HEK293 (cell line): ENCODE measurements at regions not wholly inside any gene's neighbourhood (a gene's known extent, or its start where the extent isn't known, plus 50 kb on each side); places are given as distances from the start of the nearest gene placed in this dataset.

ENCODE experiments used
- CTCF ChIA-PET: fragments of 350-600 bp; formaldehyde crosslinking; extraction: SDS; loops from one replicate; lab custom pipeline; 2021; ENCODE audit warnings: antibody characterized with exemption; lab: Yijun Ruan, JAX
- POLR2A ChIA-PET: fragments of 300-600 bp; formaldehyde crosslinking; extraction: SDS; loops from one replicate; lab custom pipeline; 2020; ENCODE audit warnings: antibody characterized with exemption, inconsistent platforms; lab: Yijun Ruan, JAX
- H3K27ac ChIP-seq: fragments of 200-500 bp; sonication (Bioruptor generic); 2 replicates; pipeline ENCODE4 v1.5.1; 2014; ENCODE audit warnings: low read depth, low read length, control low read depth, inconsistent platforms; ENCODE audit errors: extremely low read depth
- H3K36me3 ChIP-seq, 2 experiments: fragments of 200-500 bp in 1 of 2; sonication (Bioruptor generic) in 1 of 2; 1 replicate in 1 of 2; 2 replicates in 1 of 2; pipeline ENCODE4 v1.5.1; 2014 to 2017; ENCODE audit warnings: inconsistent platforms in 2 of 2, low read length in 2 of 2; ENCODE audit not compliant: control insufficient read depth in 2 of 2, insufficient read depth in 1 of 2
- H3K4me1 ChIP-seq: fragments of 200-500 bp; sonication (Bioruptor generic); 2 replicates; pipeline ENCODE4 v1.5.1; 2014; ENCODE audit warnings: mild to moderate bottlenecking, low read length, inconsistent platforms; ENCODE audit not compliant: control insufficient read depth, insufficient read depth
- H3K4me3 ChIP-seq: 2 replicates; pipeline ENCODE4 v1.5.1; 2011; ENCODE audit warnings: low read depth, mild to moderate bottlenecking, control low read depth, low read length, moderate library complexity
- H3K9me3 ChIP-seq: fragments of 200-500 bp; sonication (Bioruptor generic); 2 replicates; pipeline ENCODE4 v1.5.1; 2014; ENCODE audit warnings: low read depth, low read length, inconsistent platforms; ENCODE audit not compliant: control insufficient read depth, insufficient read depth
- GLI2 ChIP-seq: fragments of 450-650 bp; formaldehyde crosslinking; IDR thresholded peaks from 2 replicates; pipeline ENCODE4; 2017; ENCODE audit warnings: missing biosample characterization, missing genetic modification characterization, low read depth, borderline replicate concordance
- KLF7 ChIP-seq: fragments of 450-650 bp; formaldehyde crosslinking; IDR thresholded peaks from 2 replicates; pipeline ENCODE4 v1.5.1; 2016; ENCODE audit warnings: missing biosample characterization, missing genetic modification characterization, borderline replicate concordance
- PRDM1 ChIP-seq: fragments of 450-650 bp; formaldehyde crosslinking; IDR thresholded peaks from 2 replicates; pipeline ENCODE4; 2016; ENCODE audit warnings: missing biosample characterization, missing genetic modification characterization
- YY2 ChIP-seq: fragments of 450-650 bp; formaldehyde crosslinking; IDR thresholded peaks from 2 replicates; pipeline ENCODE4 v1.5.1; 2016; ENCODE audit warnings: missing biosample characterization, missing genetic modification characterization
- ZEB2 ChIP-seq: fragments of 450-650 bp; formaldehyde crosslinking; IDR thresholded peaks from 2 replicates; pipeline ENCODE4 v1.5.1; 2016; ENCODE audit warnings: missing biosample characterization, missing genetic modification characterization
- ZFHX2 ChIP-seq: fragments of 450-650 bp; formaldehyde crosslinking; conservative IDR thresholded peaks from 2 replicates; pipeline ENCODE4 v1.5.1; 2016; ENCODE audit warnings: missing biosample characterization, missing genetic modification characterization
- ZNF114 ChIP-seq: fragments of 450-650 bp; formaldehyde crosslinking; IDR thresholded peaks from 2 replicates; pipeline ENCODE4 v1.5.0; 2017; ENCODE audit warnings: missing biosample characterization, missing genetic modification characterization
- ZNF155 ChIP-seq: fragments of 450-650 bp; formaldehyde crosslinking; IDR thresholded peaks from 2 replicates; pipeline ENCODE4 v1.5.1; 2016; ENCODE audit warnings: missing biosample characterization, missing genetic modification characterization
- ZNF184 ChIP-seq: fragments of 450-650 bp; IDR thresholded peaks from 2 replicates; pipeline ENCODE4 v1.5.1; 2018; ENCODE audit warnings: missing biosample characterization, mild to moderate bottlenecking, missing genetic modification characterization
- ZNF24 ChIP-seq: fragments of 450-650 bp; formaldehyde crosslinking; IDR thresholded peaks from 2 replicates; pipeline ENCODE4 v1.5.1; 2016; ENCODE audit warnings: missing biosample characterization, missing genetic modification characterization
- ZNF324 ChIP-seq: fragments of 450-650 bp; formaldehyde crosslinking; IDR thresholded peaks from 2 replicates; pipeline ENCODE4 v1.5.1; 2016; ENCODE audit warnings: missing biosample characterization, missing genetic modification characterization
- ZNF416 ChIP-seq: fragments of 450-650 bp; formaldehyde crosslinking; IDR thresholded peaks from 2 replicates; pipeline ENCODE4 v1.5.1; 2016; ENCODE audit warnings: missing biosample characterization, missing genetic modification characterization
- ZNF549 ChIP-seq: fragments of 450-650 bp; IDR thresholded peaks from 2 replicates; pipeline ENCODE4 v1.5.1; 2018; ENCODE audit warnings: missing biosample characterization, missing genetic modification characterization, mild to moderate bottlenecking, inconsistent platforms, moderate library complexity
- ZNF560 ChIP-seq: fragments of 450-650 bp; formaldehyde crosslinking; IDR thresholded peaks from 2 replicates; pipeline ENCODE4 v1.5.1; 2017; ENCODE audit warnings: missing biosample characterization, missing genetic modification characterization, borderline replicate concordance
- ZNF626 ChIP-seq: fragments of 450-650 bp; sonication (Bioruptor Pico); formaldehyde crosslinking; IDR thresholded peaks from 2 replicates; pipeline ENCODE4 v1.5.1; 2018; ENCODE audit warnings: missing biosample characterization, missing genetic modification characterization, inconsistent platforms
- ZNF658 ChIP-seq: fragments of 450-650 bp; formaldehyde crosslinking; IDR thresholded peaks from 2 replicates; pipeline ENCODE4; 2016; ENCODE audit warnings: missing biosample characterization, missing genetic modification characterization
- ZNF670 ChIP-seq: fragments of 450-650 bp; formaldehyde crosslinking; IDR thresholded peaks from 2 replicates; pipeline ENCODE4 v1.5.1; 2016; ENCODE audit warnings: missing biosample characterization, missing genetic modification characterization, low read depth
- ZNF707 ChIP-seq: fragments of 450-650 bp; formaldehyde crosslinking; IDR thresholded peaks from 2 replicates; pipeline ENCODE4 v1.5.1; 2016; ENCODE audit warnings: missing biosample characterization, missing genetic modification characterization
- ZNF791 ChIP-seq: fragments of 450-650 bp; formaldehyde crosslinking; IDR thresholded peaks from 2 replicates; pipeline ENCODE4 v1.5.1; 2016; ENCODE audit warnings: missing biosample characterization, missing genetic modification characterization
- ZNF792 ChIP-seq: fragments of 450-650 bp; formaldehyde crosslinking; IDR thresholded peaks from 2 replicates; pipeline ENCODE4 v1.5.1; 2016; ENCODE audit warnings: missing biosample characterization, missing genetic modification characterization
- ZNF837 ChIP-seq: fragments of 450-650 bp; formaldehyde crosslinking; IDR thresholded peaks from 2 replicates; pipeline ENCODE4 v1.5.1; 2016; ENCODE audit warnings: missing biosample characterization, missing genetic modification characterization
- ZSCAN16 ChIP-seq: fragments of 450-650 bp; formaldehyde crosslinking; IDR thresholded peaks from 2 replicates; pipeline ENCODE4 v1.5.1; 2016; ENCODE audit warnings: missing biosample characterization, missing genetic modification characterization
- ZSCAN30 ChIP-seq: fragments of 450-650 bp; IDR thresholded peaks from 2 replicates; pipeline ENCODE4 v1.5.1; 2018; ENCODE audit warnings: missing biosample characterization, mild to moderate bottlenecking, missing genetic modification characterization, moderate library complexity
- TF ChIP-seq, protein P1 (sequence below): fragments of 450-650 bp; formaldehyde crosslinking; IDR thresholded peaks from 2 replicates; pipeline ENCODE4; 2016; ENCODE audit warnings: missing biosample characterization, missing genetic modification characterization
- TF ChIP-seq, protein P2 (sequence below): fragments of 450-650 bp; formaldehyde crosslinking; optimal IDR thresholded peaks from 2 replicates; pipeline ENCODE3; 2016; ENCODE audit warnings: missing biosample characterization, mild to moderate bottlenecking, missing genetic modification characterization
- TF ChIP-seq, protein P3 (sequence below): fragments of 450-650 bp; formaldehyde crosslinking; IDR thresholded peaks from 2 replicates; pipeline ENCODE4 v1.5.1; 2016; ENCODE audit warnings: missing biosample characterization, missing genetic modification characterization
- TF ChIP-seq, protein P4 (sequence below): fragments of 450-650 bp; formaldehyde crosslinking; IDR thresholded peaks from 2 replicates; pipeline ENCODE4 v1.5.1; 2017; ENCODE audit warnings: missing biosample characterization, missing genetic modification characterization
- TF ChIP-seq, protein P5 (sequence below): fragments of 450-650 bp; formaldehyde crosslinking; IDR thresholded peaks from 2 replicates; pipeline ENCODE4 v1.5.1; 2016; ENCODE audit warnings: missing biosample characterization, missing genetic modification characterization

DNA sequence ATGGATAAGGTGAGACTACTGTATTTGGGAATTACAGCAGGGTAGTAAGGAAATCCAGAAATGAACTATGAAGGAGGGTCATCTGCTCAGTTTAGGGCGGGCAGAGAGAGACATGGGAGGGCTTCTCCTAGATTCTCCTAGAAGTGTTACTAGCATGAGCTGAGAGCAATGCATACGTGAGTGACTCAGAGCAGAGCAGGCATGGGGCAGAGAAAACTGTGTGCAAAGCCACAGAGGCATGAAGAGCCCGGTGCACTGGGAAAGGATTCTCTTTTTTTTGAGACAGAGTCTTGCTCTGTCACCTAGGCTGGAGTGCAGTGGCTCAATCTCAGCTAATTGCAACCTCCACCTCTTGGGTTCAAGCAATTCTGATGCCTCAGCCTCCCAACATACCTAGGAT lies 116.2 kb downstream of the SOCS6 start:
- no peaks in the 10 kb centered on the region for H3K9me3 ChIP-seq
- POLR2A ChIA-PET, result no interaction called here
- TF ChIP-seq ZNF837 (tag by site-specific recombination), result no peak
- TF ChIP-seq YY2, result no peak
- no peak for TF ChIP-seq ZNF184 (tag by site-specific recombination)
- TF ChIP-seq, protein P1, sequence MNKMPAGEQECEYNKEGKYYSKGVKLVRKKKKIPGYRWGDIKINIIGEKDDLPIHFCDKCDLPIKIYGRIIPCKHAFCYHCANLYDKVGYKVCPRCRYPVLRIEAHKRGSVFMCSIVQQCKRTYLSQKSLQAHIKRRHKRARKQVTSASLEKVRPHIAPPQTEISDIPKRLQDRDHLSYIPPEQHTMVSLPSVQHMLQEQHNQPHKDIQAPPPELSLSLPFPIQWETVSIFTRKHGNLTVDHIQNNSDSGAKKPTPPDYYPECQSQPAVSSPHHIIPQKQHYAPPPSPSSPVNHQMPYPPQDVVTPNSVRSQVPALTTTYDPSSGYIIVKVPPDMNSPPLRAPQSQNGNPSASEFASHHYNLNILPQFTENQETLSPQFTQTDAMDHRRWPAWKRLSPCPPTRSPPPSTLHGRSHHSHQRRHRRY (tag by site-specific recombination), result no peak
- TF ChIP-seq, protein P2, sequence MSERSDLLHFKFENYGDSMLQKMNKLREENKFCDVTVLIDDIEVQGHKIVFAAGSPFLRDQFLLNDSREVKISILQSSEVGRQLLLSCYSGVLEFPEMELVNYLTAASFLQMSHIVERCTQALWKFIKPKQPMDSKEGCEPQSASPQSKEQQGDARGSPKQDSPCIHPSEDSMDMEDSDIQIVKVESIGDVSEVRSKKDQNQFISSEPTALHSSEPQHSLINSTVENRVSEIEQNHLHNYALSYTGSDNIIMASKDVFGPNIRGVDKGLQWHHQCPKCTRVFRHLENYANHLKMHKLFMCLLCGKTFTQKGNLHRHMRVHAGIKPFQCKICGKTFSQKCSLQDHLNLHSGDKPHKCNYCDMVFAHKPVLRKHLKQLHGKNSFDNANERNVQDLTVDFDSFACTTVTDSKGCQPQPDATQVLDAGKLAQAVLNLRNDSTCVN (tag by site-specific recombination), result no peak
- TF ChIP-seq ZNF155 (tag by site-specific recombination), result no peak
- no peak overlapping the region for H3K4me3 ChIP-seq
- H3K4me1 ChIP-seq, result no peaks in the 10 kb centered on the region
- H3K27ac ChIP-seq, result no peak overlapping the region
- H3K36me3 ChIP-seq, result no peaks in the 10 kb centered on the region; a peak in 1 of 3 replicates
- CTCF ChIA-PET, result interaction anchor here (0.5 kb wide), 1 partner anchor 31 kb away, joined by 4 read pairs; no protein-coding TSS in a partner anchor

DNA sequence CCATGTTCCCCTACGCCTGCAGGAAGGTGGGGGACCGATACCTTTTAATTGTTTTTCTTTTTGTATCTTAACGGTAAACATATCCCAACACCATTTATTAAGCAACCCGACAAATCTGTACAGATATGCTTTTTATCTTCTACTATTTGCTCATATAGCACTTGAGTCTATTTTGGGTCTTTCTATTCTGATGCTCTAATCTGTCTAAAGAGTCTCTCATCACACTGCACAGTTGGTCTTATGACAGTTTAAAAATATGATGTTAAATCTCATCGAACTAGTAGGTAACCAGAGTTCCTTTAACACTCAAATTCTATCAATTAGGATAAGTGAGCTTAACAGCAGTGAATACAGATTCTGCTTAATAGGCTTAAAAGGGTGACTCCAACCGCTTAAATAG lies 111.6 kb downstream of the SOCS6 start:
- Histone ChIP-seq H3K36me3 (no peaks in the 10 kb centered on the region; a peak in 1 of 3 replicates), H3K4me3 (no peak overlapping the region), H3K9me3 (no peaks in the 10 kb centered on the region), H3K4me1 (no peaks in the 10 kb centered on the region), H3K27ac (no peak overlapping the region)
- ChIA-PET CTCF (interaction anchor here (0.8 to 1.7 kb wide), 2 partner anchors 13 to 16 kb away, joined by 3 read pairs; no protein-coding TSS in a partner anchor), POLR2A (no interaction called here)
- TF ChIP-seq, protein P3, sequence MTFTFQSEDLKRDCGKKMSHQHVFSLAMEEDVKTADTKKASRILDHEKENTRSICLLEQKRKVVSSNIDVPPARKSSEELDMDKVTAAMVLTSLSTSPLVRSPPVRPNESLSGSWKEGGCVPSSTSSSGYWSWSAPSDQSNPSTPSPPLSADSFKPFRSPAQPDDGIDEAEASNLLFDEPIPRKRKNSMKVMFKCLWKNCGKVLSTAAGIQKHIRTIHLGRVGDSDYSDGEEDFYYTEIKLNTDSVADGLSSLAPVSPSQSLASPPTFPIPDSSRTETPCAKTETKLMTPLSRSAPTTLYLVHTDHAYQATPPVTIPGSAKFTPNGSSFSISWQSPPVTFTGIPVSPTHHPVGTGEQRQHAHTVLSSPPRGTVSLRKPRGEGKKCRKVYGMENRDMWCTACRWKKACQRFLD, result no peak
- TF ChIP-seq ZNF670 (no peak), ZNF791 (no peak), ZFHX2 (tag by site-specific recombination) (no peak), ZNF114 (tag by site-specific recombination) (no peak), ZNF560 (no peak), ZNF658 (tag by site-specific recombination) (no peak), ZSCAN30 (tag by site-specific recombination) (no peak), ZNF707 (tag by site-specific recombination) (no peak)
- TF ChIP-seq, protein P4, sequence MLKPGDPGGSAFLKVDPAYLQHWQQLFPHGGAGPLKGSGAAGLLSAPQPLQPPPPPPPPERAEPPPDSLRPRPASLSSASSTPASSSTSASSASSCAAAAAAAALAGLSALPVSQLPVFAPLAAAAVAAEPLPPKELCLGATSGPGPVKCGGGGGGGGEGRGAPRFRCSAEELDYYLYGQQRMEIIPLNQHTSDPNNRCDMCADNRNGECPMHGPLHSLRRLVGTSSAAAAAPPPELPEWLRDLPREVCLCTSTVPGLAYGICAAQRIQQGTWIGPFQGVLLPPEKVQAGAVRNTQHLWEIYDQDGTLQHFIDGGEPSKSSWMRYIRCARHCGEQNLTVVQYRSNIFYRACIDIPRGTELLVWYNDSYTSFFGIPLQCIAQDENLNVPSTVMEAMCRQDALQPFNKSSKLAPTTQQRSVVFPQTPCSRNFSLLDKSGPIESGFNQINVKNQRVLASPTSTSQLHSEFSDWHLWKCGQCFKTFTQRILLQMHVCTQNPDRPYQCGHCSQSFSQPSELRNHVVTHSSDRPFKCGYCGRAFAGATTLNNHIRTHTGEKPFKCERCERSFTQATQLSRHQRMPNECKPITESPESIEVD (tag by site-specific recombination), result no peak

DNA sequence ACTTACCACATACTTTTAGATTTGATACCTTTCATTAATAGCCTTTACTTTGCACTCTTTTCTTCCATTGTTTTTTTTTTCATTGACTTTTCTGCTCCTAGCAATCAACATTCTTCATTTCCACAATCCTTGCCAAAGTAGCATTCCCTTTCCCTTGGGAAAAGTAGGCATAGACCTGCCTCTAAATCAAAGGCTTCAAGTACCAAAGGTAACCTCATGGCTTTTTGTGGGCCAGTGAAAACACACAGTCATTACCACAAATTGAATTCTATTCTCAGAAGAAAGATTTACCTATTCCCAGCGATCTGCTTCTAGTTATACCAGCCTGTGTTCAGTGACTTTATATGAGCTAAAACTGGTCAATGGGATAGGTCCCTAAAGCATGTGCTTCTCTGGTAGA lies 109.2 kb downstream of the SOCS6 start:
- ChIA-PET POLR2A (no interaction called here), CTCF (interaction anchor here (0.7 kb wide), 1 partner anchor 52 kb away, joined by 3 read pairs; no protein-coding TSS in a partner anchor)
- H3K4me1 ChIP-seq, result no peaks in the 10 kb centered on the region
- no peaks in the 10 kb centered on the region for H3K9me3 ChIP-seq
- H3K27ac ChIP-seq, result no peak overlapping the region
- no peaks in the 10 kb centered on the region; a peak in 1 of 3 replicates for H3K36me3 ChIP-seq
- H3K4me3 ChIP-seq, result no peak overlapping the region
- TF ChIP-seq ZNF792 (tag by site-specific recombination) (no peak), ZNF324 (tag by site-specific recombination) (no peak), GLI2 (tag by site-specific recombination) (no peak), ZNF549 (tag by site-specific recombination) (no peak), ZNF626 (no peak), ZNF416 (tag by site-specific recombination) (no peak), PRDM1 (tag by site-specific recombination) (no peak), ZSCAN16 (no peak), KLF7 (tag by site-specific recombination) (no peak), ZEB2 (tag by site-specific recombination) (no peak), ZNF24 (no peak)
- TF ChIP-seq, protein P5, sequence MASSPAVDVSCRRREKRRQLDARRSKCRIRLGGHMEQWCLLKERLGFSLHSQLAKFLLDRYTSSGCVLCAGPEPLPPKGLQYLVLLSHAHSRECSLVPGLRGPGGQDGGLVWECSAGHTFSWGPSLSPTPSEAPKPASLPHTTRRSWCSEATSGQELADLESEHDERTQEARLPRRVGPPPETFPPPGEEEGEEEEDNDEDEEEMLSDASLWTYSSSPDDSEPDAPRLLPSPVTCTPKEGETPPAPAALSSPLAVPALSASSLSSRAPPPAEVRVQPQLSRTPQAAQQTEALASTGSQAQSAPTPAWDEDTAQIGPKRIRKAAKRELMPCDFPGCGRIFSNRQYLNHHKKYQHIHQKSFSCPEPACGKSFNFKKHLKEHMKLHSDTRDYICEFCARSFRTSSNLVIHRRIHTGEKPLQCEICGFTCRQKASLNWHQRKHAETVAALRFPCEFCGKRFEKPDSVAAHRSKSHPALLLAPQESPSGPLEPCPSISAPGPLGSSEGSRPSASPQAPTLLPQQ, result no peak
